Tibial nerve (tissue), 4 donors: ENCODE measurements at regions not wholly inside any gene's neighbourhood (a gene's known extent, or its start where the extent isn't known, plus 50 kb on each side); places are given as distances from the start of the nearest gene placed in this dataset.

ENCODE experiments used
- CTCF ChIP-seq, 5 experiments: fragments of 200-600 bp in 3 of 5; fragments of 450-650 bp in 2 of 5; sonication (generic) in 3 of 5; IDR thresholded peaks; one replicate each; pipeline ENCODE4 v1.5.1; 2016 to 2019; ENCODE audit warnings: antibody characterized with exemption in 5 of 5, mild to moderate bottlenecking in 3 of 5, moderate library complexity in 2 of 5
- EP300 ChIP-seq, 2 donors: sonication (generic); formaldehyde crosslinking; IDR thresholded peaks; one replicate each; pipeline ENCODE4 v1.6.1; 2017; ENCODE audit warnings: antibody characterized with exemption in 2 of 2, mild to moderate bottlenecking in 1 of 2
- POLR2A ChIP-seq, 2 donors: fragments of 450-650 bp; IDR thresholded peaks; one replicate each; pipeline ENCODE4 v1.6.1; 2017; ENCODE audit warnings: antibody characterized with exemption in 2 of 2, mild to moderate bottlenecking in 2 of 2, moderate library complexity in 2 of 2

- TF ChIP-seq CTCF (IDR thresholded peaks at IDR 0.05) (no peak), POLR2A (IDR thresholded peaks at IDR 0.05) (no peak), EP300 (IDR thresholded peaks at IDR 0.05) (no peak)
Measured at GRCh38 chr16:51591480-51591879, 440.4 kb upstream of the SALL1 start.
